Neural progenitor cell (in vitro differentiated cells): ENCODE measurements at regions not wholly inside any gene's neighbourhood (a gene's known extent, or its start where the extent isn't known, plus 50 kb on each side); places are given as distances from the start of the nearest gene placed in this dataset.

ENCODE experiments used
- DNase-seq: peaks from one replicate; pipeline ENCODE4 v3.0.0-alpha.2; 2016; ENCODE audit warnings: low spot score
- H2AFZ ChIP-seq: fragments of 200-600 bp; sonication (generic); replicated peaks from 2 replicates; pipeline ENCODE4 v1.6.1; 2016; ENCODE audit warnings: antibody characterized with exemption
- H3F3A ChIP-seq: fragments of 200-600 bp; sonication (generic); 2 replicates; pipeline ENCODE4 v1.6.1; 2016; ENCODE audit warnings: antibody characterized with exemption, low read depth
- H3K27ac ChIP-seq: fragments of 200-600 bp; sonication (generic); 2 replicates; pipeline ENCODE4 v1.5.1; 2016; ENCODE audit warnings: mild to moderate bottlenecking
- H3K27me3 ChIP-seq: fragments of 200-600 bp; sonication (generic); 2 replicates; pipeline ENCODE4 v1.6.1; 2016; ENCODE audit warnings: mild to moderate bottlenecking, moderate library complexity
- H3K36me3 ChIP-seq: fragments of 200-600 bp; sonication (generic); 2 replicates; pipeline ENCODE4 v1.5.1; 2016
- H3K4me1 ChIP-seq: fragments of 200-600 bp; sonication (generic); 2 replicates; pipeline ENCODE4 v1.6.1; 2016; ENCODE audit warnings: mixed run types
- H3K4me2 ChIP-seq: fragments of 200-600 bp; sonication (generic); 2 replicates; pipeline ENCODE4 v1.6.1; 2016
- H3K4me3 ChIP-seq: fragments of 200-600 bp; sonication (generic); 2 replicates; pipeline ENCODE4 v1.5.1; 2016
- H3K79me2 ChIP-seq: fragments of 200-600 bp; sonication (generic); 2 replicates; pipeline ENCODE4 v1.6.1; 2016; ENCODE audit warnings: low read depth
- H3K9ac ChIP-seq: fragments of 200-600 bp; sonication (generic); 2 replicates; pipeline ENCODE4 v1.6.1; 2016
- H3K9me3 ChIP-seq: fragments of 200-600 bp; sonication (generic); 2 replicates; pipeline ENCODE4 v1.5.1; 2016; ENCODE audit warnings: low read depth
- H4K20me1 ChIP-seq: fragments of 200-600 bp; sonication (generic); 2 replicates; pipeline ENCODE4 v1.6.1; 2016; ENCODE audit warnings: low read depth
- H3K27ac Mint-ChIP-seq: 3 replicates; pipeline ENCODE4 v1.8.0; 2021; ENCODE audit warnings: mixed read lengths
- H3K27me3 Mint-ChIP-seq: 2 replicates; pipeline ENCODE4 v1.8.0; 2022; ENCODE audit warnings: low read depth, mild to moderate bottlenecking, inconsistent platforms, moderate library complexity, mixed read lengths; ENCODE audit not compliant: insufficient read depth
- H3K36me3 Mint-ChIP-seq: 3 replicates; pipeline ENCODE4 v1.8.0; 2021; ENCODE audit warnings: mixed read lengths
- H3K4me1 Mint-ChIP-seq: 3 replicates; pipeline ENCODE4 v1.8.0; 2021; ENCODE audit warnings: mixed read lengths
- H3K4me3 Mint-ChIP-seq: 3 replicates; pipeline ENCODE4 v1.8.0; 2021; ENCODE audit warnings: mild to moderate bottlenecking, moderate library complexity, mixed read lengths
- H3K9me3 Mint-ChIP-seq: 3 replicates; pipeline ENCODE4 v1.8.0; 2020; ENCODE audit warnings: mixed read lengths
- EZH2 ChIP-seq: fragments of 200-600 bp; sonication (generic); IDR thresholded peaks from 2 replicates; pipeline ENCODE4 v1.6.1; 2017; ENCODE audit warnings: antibody characterized with exemption, mild to moderate bottlenecking, moderate library complexity
- EZH2phosphoT487 ChIP-seq: fragments of 200-600 bp; sonication (generic); IDR thresholded peaks from 2 replicates; pipeline ENCODE4 v1.6.1; 2017; ENCODE audit warnings: antibody characterized with exemption
- TF ChIP-seq, protein P1 (sequence below): fragments of 200-600 bp; sonication (generic); IDR thresholded peaks from 2 replicates; pipeline ENCODE4 v1.5.1; 2017; ENCODE audit warnings: antibody characterized with exemption, mild to moderate bottlenecking

DNA sequence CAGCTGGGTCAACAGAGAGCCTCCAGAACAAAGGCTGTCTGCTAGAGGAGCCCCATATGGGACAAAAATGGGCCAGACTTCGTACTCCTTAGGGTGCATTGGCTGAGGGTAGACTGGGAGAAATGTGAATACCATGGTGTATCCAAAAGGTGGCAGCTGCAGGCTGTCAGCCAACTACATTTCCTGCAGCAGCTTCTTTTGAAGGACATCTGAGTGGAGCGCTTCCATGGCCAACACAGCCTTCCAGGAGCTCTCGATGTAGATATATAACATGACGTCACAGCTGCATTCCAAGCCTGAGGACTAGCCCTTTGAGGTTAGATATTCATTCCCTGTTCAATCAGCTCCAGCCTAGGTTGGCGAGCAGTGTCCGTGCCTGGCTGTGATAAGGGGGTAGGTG lies 107.7 kb downstream of the MAB21L3 start:
- Histone ChIP-seq H4K20me1 (no peaks in the 10 kb centered on the region), H3K27ac (no peak overlapping the region), H3K9me3 (no peaks in the 10 kb centered on the region), H3K36me3 (no peaks in the 10 kb centered on the region), H3K4me2 (no peak overlapping the region), H3K9ac (no peak overlapping the region), H3F3A (no peaks in the 10 kb centered on the region), H3K27me3 (no peaks in the 10 kb centered on the region), H2AFZ (no peak overlapping the region), H3K4me3 (no peak overlapping the region), H3K79me2 (no peaks in the 10 kb centered on the region), H3K4me1 (no peaks in the 10 kb centered on the region)
- no peak for DNase-seq
- H3K4me1 Mint-ChIP-seq, result no peaks in the 10 kb centered on the region
- TF ChIP-seq EZH2 (no peak), EZH2phosphoT487 (no peak)
- TF ChIP-seq, protein P1, sequence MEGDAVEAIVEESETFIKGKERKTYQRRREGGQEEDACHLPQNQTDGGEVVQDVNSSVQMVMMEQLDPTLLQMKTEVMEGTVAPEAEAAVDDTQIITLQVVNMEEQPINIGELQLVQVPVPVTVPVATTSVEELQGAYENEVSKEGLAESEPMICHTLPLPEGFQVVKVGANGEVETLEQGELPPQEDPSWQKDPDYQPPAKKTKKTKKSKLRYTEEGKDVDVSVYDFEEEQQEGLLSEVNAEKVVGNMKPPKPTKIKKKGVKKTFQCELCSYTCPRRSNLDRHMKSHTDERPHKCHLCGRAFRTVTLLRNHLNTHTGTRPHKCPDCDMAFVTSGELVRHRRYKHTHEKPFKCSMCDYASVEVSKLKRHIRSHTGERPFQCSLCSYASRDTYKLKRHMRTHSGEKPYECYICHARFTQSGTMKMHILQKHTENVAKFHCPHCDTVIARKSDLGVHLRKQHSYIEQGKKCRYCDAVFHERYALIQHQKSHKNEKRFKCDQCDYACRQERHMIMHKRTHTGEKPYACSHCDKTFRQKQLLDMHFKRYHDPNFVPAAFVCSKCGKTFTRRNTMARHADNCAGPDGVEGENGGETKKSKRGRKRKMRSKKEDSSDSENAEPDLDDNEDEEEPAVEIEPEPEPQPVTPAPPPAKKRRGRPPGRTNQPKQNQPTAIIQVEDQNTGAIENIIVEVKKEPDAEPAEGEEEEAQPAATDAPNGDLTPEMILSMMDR, result no peak
- H3K36me3 Mint-ChIP-seq, result no peaks in the 10 kb centered on the region
- peak overlapping the region; percentile 24 for H3K4me3 Mint-ChIP-seq
- peaks cover 3% of the 10 kb centered on the region for H3K27me3 Mint-ChIP-seq
- no peak overlapping the region for H3K27ac Mint-ChIP-seq
- H3K9me3 Mint-ChIP-seq, result peaks cover 2% of the 10 kb centered on the region

DNA sequence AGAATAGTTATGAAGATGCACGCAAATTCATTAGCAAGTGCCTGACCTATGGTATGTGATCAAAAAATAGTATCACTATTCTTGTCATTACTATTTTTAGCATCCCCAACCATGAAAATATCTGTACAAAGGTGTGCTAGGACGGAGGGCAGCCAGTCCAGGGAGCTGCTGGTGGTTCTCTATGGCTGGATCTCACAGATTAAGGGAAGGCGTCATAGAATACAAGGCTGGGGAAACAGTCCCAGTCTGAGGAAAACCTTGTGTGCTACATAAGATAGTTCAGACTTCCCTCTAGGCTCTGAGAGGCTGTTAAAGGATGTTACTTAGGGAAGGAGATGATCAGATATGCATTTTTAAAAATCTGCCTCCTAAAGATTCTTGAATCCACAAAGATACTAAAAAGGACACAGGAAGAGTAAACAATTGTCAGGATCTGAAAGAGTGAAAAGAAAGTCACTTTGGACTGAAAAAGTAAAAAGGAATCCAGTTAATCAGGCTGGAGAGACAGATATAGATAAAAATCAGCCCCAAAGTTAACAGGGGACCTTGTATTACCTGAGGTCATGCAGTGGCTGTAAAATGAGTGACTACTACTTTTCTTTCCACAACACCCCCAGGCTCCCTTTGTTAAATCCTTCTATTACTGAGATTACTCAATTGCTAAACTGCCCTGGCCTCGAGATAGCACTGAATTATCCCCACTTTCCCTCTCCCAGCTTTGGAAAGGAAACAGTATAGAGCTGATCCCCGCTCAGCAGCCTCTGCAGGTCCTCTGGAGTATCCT lies 108.6 kb downstream of the MAB21L3 start:
- no peak overlapping the region for H2AFZ ChIP-seq
- H3K4me1 ChIP-seq, result no peaks in the 10 kb centered on the region
- Mint-ChIP-seq H3K4me1 (no peaks in the 10 kb centered on the region), H3K9me3 (peaks cover 2% of the 10 kb centered on the region), H3K4me3 (no peak overlapping the region), H3K27me3 (peaks cover 3% of the 10 kb centered on the region), H3K27ac (no peak overlapping the region), H3K36me3 (no peaks in the 10 kb centered on the region)
- no peak overlapping the region for H3K27ac ChIP-seq
- H3K9me3 ChIP-seq, result no peaks in the 10 kb centered on the region
- no peak overlapping the region for H3K4me3 ChIP-seq
- no peak for DNase-seq
- no peaks in the 10 kb centered on the region for H3K36me3 ChIP-seq
- H3F3A ChIP-seq, result no peaks in the 10 kb centered on the region
- no peaks in the 10 kb centered on the region for H3K27me3 ChIP-seq
- no peaks in the 10 kb centered on the region for H4K20me1 ChIP-seq
- no peak overlapping the region for H3K9ac ChIP-seq
- H3K4me2 ChIP-seq, result no peak overlapping the region
- no peaks in the 10 kb centered on the region for H3K79me2 ChIP-seq
- no peak for TF ChIP-seq EZH2phosphoT487
- TF ChIP-seq, protein P1, result no peak
- no peak for TF ChIP-seq EZH2

DNA sequence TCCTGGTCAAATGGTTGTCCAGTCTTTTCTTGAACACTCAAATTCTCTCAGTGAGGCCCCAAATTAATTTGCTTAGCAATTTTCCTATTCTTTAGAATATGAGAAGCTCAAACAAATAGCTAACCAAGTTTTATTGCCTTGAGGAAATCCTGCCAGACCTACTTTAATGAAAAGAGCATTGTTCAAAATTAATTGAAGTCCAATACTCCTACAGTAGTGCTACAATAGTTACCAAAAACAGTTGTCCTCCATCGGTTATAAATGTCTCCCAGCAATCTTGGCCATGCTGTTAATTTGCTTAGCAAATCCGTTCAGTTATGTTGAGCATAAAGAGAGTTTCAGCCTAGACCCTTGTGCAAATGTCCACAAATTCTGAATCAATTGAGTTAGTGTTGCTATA lies 112.9 kb downstream of the MAB21L3 start:
- no peak overlapping the region for H3K27ac ChIP-seq
- H3K4me1 Mint-ChIP-seq, result peaks cover 3% of the 10 kb centered on the region
- H3K9me3 ChIP-seq, result no peaks in the 10 kb centered on the region
- H3K4me1 ChIP-seq, result no peaks in the 10 kb centered on the region
- DNase-seq, result no peak
- no peak overlapping the region for H3K4me3 ChIP-seq
- H3K9me3 Mint-ChIP-seq, result no peaks in the 10 kb centered on the region
- H3K4me2 ChIP-seq, result no peak overlapping the region
- H3K36me3 ChIP-seq, result no peaks in the 10 kb centered on the region
- no peaks in the 10 kb centered on the region for H4K20me1 ChIP-seq
- TF ChIP-seq, protein P1, result no peak
- TF ChIP-seq EZH2 (no peak), EZH2phosphoT487 (no peak)
- no peaks in the 10 kb centered on the region for H3F3A ChIP-seq
- H3K79me2 ChIP-seq, result no peaks in the 10 kb centered on the region
- H3K27me3 Mint-ChIP-seq, result peaks cover 3% of the 10 kb centered on the region
- no peak overlapping the region for H3K27ac Mint-ChIP-seq
- no peak overlapping the region for H3K9ac ChIP-seq
- no peaks in the 10 kb centered on the region for H3K36me3 Mint-ChIP-seq
- H3K27me3 ChIP-seq, result no peaks in the 10 kb centered on the region
- no peak overlapping the region for H3K4me3 Mint-ChIP-seq
- no peak overlapping the region for H2AFZ ChIP-seq
